ENCODE measurements at regions not wholly inside any gene's neighbourhood (a gene's known extent, or its start where the extent isn't known, plus 50 kb on each side); places are given as distances from the start of the nearest gene placed in this dataset.
A peak's percentile ranks its signal among the peaks of the same experiment; 100 is the strongest.
"Not testable (repeated sequence)": the region's sequence is repeated elsewhere in the genome, so short reads cannot be mapped to it uniquely, and the experiment has no call there.

DNA sequence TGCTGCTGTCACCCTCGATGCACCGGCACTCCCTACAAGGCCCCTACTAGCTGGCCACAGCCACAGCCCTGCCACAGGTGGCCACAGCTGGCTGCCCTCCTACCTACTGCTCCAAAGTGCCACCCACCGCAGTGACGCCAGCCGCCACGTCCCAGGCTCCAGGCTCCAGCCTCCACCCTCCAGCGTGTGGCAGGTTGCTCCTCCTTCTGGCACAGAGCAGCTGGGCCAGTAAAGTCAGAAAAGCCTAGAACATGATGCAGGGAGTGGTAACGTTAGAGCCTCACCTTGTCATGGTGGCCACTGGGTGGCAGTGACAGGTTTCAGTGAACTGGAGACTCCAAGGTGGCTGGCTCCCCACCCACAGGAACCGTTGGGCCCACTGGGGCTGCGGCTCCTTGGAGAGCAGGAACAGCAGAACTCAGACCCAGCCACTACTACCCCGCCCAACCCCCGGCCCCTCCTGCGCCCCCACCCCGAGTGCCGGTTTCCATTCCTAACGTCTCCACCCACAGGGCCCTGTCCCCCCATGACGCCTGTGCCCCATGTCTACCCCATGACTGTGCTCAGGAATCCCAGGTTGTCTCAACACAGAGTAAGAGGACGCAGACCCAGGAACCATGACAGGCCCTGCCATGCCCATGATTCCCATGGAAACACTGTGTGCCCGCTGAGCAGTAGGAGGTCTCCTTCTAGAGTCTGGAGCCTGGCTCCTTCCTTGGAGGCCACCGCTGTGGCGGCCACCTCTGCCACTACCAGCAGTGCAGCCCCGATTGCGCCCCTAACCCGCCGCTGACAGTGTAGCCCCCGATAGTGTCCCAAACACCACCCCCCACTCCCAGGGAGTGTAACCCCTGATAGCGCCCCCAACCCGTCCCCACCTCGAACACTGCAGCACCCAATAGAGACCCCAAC, 52.3 kb upstream of the ZNF33B start:
- H3K27me3 ChIP-seq (ENCODE audit: insufficient read depth, poor library complexity, severe bottlenecking) = no peaks in the 10 kb centered on the region
- ATAC-seq (ENCODE audit: low read depth) (no peak), DNase-seq (ENCODE audit: low spot score) (peak; percentile 61)
- no peaks in the 10 kb centered on the region for H3K9me3 ChIP-seq (ENCODE audit: severe bottlenecking)
- no peaks in the 10 kb centered on the region for H3K36me3 ChIP-seq (ENCODE audit: low read depth)
- TF ChIP-seq, protein P1, sequence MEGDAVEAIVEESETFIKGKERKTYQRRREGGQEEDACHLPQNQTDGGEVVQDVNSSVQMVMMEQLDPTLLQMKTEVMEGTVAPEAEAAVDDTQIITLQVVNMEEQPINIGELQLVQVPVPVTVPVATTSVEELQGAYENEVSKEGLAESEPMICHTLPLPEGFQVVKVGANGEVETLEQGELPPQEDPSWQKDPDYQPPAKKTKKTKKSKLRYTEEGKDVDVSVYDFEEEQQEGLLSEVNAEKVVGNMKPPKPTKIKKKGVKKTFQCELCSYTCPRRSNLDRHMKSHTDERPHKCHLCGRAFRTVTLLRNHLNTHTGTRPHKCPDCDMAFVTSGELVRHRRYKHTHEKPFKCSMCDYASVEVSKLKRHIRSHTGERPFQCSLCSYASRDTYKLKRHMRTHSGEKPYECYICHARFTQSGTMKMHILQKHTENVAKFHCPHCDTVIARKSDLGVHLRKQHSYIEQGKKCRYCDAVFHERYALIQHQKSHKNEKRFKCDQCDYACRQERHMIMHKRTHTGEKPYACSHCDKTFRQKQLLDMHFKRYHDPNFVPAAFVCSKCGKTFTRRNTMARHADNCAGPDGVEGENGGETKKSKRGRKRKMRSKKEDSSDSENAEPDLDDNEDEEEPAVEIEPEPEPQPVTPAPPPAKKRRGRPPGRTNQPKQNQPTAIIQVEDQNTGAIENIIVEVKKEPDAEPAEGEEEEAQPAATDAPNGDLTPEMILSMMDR (IDR thresholded peaks at IDR 0.05; ENCODE audit: poor library complexity, severe bottlenecking) = peak; percentile 11
- no peak overlapping the region for H3K27ac ChIP-seq (ENCODE audit: poor library complexity, severe bottlenecking)
- H3K4me1 ChIP-seq (ENCODE audit: insufficient read depth, poor library complexity, severe bottlenecking) = no peaks in the 10 kb centered on the region
- no peak overlapping the region for H3K4me3 ChIP-seq (ENCODE audit: severe bottlenecking)

DNA sequence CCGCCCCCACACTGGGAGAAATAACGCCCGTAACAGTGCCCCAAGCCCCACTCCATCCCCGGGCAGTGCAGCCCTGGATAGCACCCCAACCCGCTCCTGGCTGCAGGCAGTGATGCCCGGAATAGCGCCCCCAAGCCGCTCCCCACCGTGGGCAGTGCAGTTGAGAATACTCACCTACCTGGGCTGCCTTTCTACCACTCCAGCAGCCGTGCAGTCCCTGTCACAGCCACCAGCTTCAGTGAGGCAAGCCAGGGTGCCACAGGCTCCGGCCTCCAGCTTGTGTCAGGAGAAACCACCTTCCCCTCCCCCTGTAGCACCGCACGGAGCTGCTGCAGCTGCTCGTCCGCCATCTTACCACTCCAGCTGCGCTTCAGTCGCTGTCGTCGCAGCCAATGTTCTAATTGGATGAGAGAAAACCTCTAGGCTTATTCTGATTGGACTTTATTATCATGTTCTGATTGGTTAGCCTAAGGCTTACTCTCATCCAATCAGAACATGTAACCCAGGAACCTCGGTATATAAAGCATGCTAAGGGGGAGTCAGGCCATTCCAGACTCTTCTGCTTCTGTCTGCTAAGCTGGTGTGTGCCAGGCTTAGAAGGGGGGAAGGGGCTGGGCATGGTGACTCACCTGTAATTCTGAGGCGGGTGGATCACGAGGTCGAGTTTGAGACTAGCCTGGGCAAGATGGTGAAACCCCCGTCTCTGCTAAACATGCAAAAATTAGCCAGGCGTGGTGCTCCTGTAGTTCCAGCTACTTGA, 53.2 kb upstream of the ZNF33B start:
- TF ChIP-seq, protein P1 (IDR thresholded peaks at IDR 0.05; ENCODE audit: poor library complexity, severe bottlenecking) = no peak
- Histone ChIP-seq H3K36me3 (ENCODE audit: low read depth) (no peaks in the 10 kb centered on the region), H3K27ac (ENCODE audit: poor library complexity, severe bottlenecking) (no peak overlapping the region), H3K9me3 (ENCODE audit: severe bottlenecking) (no peaks in the 10 kb centered on the region), H3K27me3 (ENCODE audit: insufficient read depth, poor library complexity, severe bottlenecking) (no peaks in the 10 kb centered on the region), H3K4me3 (ENCODE audit: severe bottlenecking) (no peak overlapping the region), H3K4me1 (ENCODE audit: insufficient read depth, poor library complexity, severe bottlenecking) (no peaks in the 10 kb centered on the region)
- 0 out of 3 replicates have a peak, but pooled peaks have one; percentile 27 for ATAC-seq (ENCODE audit: low read depth)
- no peak for DNase-seq (ENCODE audit: low spot score)

DNA sequence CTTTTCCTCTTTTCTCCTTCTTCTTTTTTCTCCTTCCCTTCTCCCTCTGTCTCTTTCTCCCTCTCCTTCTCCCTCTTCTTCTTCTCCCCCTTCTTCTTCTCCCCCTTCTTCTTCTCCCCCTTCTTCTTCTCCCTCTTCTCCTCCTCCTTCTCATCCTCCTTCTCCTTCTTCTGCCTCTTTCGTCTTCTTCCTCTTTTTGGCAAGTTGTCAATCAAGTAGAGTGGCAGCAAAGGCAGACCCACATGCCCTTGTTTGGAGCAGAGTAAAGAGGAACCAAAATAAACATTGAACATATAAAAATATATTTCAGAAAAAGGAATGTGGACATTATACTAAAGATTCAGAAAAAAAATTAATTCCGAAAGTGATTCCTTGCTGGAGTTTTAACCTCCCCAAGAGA, 59.6 kb upstream of the ZNF33B start:
- H3K36me3 ChIP-seq (ENCODE audit: low read depth) = no peaks in the 10 kb centered on the region
- TF ChIP-seq, protein P1 (IDR thresholded peaks at IDR 0.05; ENCODE audit: poor library complexity, severe bottlenecking) = no peak
- ATAC-seq (ENCODE audit: low read depth) = no peak
- H3K27ac ChIP-seq (ENCODE audit: poor library complexity, severe bottlenecking) = no peak overlapping the region
- no peaks in the 10 kb centered on the region for H3K27me3 ChIP-seq (ENCODE audit: insufficient read depth, poor library complexity, severe bottlenecking)
- no peaks in the 10 kb centered on the region for H3K9me3 ChIP-seq (ENCODE audit: severe bottlenecking)
- no peak for DNase-seq (ENCODE audit: low spot score)
- H3K4me1 ChIP-seq (ENCODE audit: insufficient read depth, poor library complexity, severe bottlenecking) = no peaks in the 10 kb centered on the region
- no peak overlapping the region for H3K4me3 ChIP-seq (ENCODE audit: severe bottlenecking)

DNA sequence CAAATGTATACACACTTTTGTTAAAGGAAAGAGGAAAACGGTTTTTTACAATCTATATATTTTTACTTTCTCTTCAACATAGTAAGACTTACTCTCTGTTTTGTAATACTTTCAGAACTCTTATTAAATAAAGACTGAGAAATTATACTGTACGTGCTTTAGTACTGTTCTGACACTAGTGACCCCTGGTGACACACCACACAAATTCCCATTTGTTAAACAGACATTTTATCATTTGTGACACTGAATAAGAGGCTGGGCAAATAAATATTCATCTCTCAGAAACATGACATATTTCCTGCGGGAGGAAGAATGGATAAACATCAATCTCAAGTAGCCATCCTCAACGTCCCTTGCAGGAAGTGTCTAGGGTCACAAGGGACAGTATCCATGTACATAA, 68.9 kb upstream of the ZNF33B start:
- DNase-seq (ENCODE audit: low spot score) (no peak), ATAC-seq (ENCODE audit: low read depth) (no peak)
- H3K4me1 ChIP-seq (ENCODE audit: insufficient read depth, poor library complexity, severe bottlenecking) = no peaks in the 10 kb centered on the region
- no peaks in the 10 kb centered on the region for H3K36me3 ChIP-seq (ENCODE audit: low read depth)
- H3K27me3 ChIP-seq (ENCODE audit: insufficient read depth, poor library complexity, severe bottlenecking) = no peaks in the 10 kb centered on the region
- H3K4me3 ChIP-seq (ENCODE audit: severe bottlenecking) = no peak overlapping the region
- no peak overlapping the region for H3K27ac ChIP-seq (ENCODE audit: poor library complexity, severe bottlenecking)
- TF ChIP-seq, protein P1 (IDR thresholded peaks at IDR 0.05; ENCODE audit: poor library complexity, severe bottlenecking) = no peak
- no peaks in the 10 kb centered on the region for H3K9me3 ChIP-seq (ENCODE audit: severe bottlenecking)

- not testable (repeated sequence) for H3K4me3 ChIP-seq (ENCODE audit: severe bottlenecking); H3K27ac ChIP-seq (ENCODE audit: poor library complexity, severe bottlenecking); H3K4me1 ChIP-seq (ENCODE audit: insufficient read depth, poor library complexity, severe bottlenecking); H3K36me3 ChIP-seq (ENCODE audit: low read depth); DNase-seq (ENCODE audit: low spot score); H3K9me3 ChIP-seq (ENCODE audit: severe bottlenecking); ATAC-seq (ENCODE audit: low read depth); H3K27me3 ChIP-seq (ENCODE audit: insufficient read depth, poor library complexity, severe bottlenecking)
Observed at GRCh38 chr10:42719339-42719738, 63.3 kb upstream of the BMS1 start.
